Stimulated activated CD8-positive, alpha-beta memory T cell treated with anti-CD3 and anti-CD28 coated beads, Interleukin-7, amount 100 ng/mL, for 4 hours (primary cell): ENCODE measurements at regions not wholly inside any gene's neighbourhood (a gene's known extent, or its start where the extent isn't known, plus 50 kb on each side); places are given as distances from the start of the nearest gene placed in this dataset.
"Not testable (repeated sequence)": the region's sequence is repeated elsewhere in the genome, so short reads cannot be mapped to it uniquely, and the experiment has no call there.

Source experiments
- DNase-seq, 2 donors: peaks; one replicate each; pipeline ENCODE4 v3.0.0-alpha.2; 2020; ENCODE audit warnings: low read depth in 2 of 2

GRCh38 chrX:856566-857290 is 226.1 kb downstream of the SHOX start:
- no peak for DNase-seq

- DNase-seq: no peak
Observed at GRCh38 chrX:853304-853703, 222.7 kb downstream of the SHOX start.

- DNase-seq: no peak
Observed at GRCh38 chrX:850471-850916, 219.9 kb downstream of the SHOX start.

- DNase-seq: no peak
Observed at GRCh38 chrX:848386-848785, 217.8 kb downstream of the SHOX start.

GRCh38 chrX:843306-843705 is 212.7 kb downstream of the SHOX start:
- no peak for DNase-seq

- no peak for DNase-seq
Observed at GRCh38 chrX:840556-840955, 210.0 kb downstream of the SHOX start.

- not testable (repeated sequence) for DNase-seq
Observed at GRCh38 chrX:838666-839065, 208.1 kb downstream of the SHOX start.

- not testable (repeated sequence) for DNase-seq
Observed at GRCh38 chrX:835857-836256, 205.3 kb downstream of the SHOX start.

- no peak for DNase-seq
Observed at GRCh38 chrX:830532-830931, 199.9 kb downstream of the SHOX start.

GRCh38 chrX:829145-829544 is 198.6 kb downstream of the SHOX start:
- DNase-seq: no peak

DNA sequence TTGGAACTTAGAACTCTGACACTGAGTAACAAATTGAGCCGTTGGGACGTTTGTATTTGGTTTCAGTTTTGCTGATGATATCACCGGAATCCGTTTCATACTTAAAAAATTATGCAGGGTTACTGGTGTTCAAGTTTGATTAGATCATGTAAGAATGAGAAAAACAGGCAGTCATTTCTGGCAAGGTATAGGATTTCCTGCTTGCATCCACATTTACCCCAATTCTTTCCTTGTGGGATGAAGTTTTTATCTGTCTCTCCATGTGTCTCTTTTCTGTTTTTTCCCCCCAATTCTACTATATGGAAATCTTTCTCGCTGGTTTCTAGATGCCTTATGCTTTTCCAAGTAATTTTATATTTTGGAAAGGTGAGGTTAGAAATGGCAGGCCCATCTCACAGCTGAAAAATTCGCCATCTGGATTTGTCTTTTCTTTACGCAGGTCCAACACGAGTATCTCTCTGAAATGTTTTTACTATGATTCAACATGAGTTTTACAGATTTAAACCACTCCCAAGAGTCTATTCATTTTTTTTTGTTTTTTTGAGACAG is 197.9 kb downstream of the SHOX start:
- DNase-seq: no peak

- no peak for DNase-seq
Observed at GRCh38 chrX:826448-826847, 195.9 kb downstream of the SHOX start.

- no peak for DNase-seq
Observed at GRCh38 chrX:825991-826390, 195.4 kb downstream of the SHOX start.

DNA sequence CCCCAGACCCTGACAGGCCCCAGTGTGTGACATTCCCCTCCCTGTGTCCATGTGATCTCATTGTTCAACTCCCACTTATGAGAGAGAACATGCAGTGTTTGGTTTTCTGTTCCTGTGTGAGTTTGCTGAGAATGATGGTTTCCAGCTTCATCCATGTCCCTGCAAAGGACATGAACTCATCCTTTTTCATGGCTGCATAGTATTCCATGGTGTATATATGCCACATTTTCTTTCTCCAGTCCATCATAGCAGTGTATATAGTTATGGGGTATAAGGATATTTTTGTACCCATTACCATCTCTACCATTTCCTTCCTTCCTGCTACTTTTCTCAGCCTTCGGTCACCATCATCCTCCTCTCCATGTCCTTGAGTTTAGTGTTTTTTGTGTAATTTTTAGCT is 192.5 kb downstream of the SHOX start:
- not testable (repeated sequence) for DNase-seq

DNA sequence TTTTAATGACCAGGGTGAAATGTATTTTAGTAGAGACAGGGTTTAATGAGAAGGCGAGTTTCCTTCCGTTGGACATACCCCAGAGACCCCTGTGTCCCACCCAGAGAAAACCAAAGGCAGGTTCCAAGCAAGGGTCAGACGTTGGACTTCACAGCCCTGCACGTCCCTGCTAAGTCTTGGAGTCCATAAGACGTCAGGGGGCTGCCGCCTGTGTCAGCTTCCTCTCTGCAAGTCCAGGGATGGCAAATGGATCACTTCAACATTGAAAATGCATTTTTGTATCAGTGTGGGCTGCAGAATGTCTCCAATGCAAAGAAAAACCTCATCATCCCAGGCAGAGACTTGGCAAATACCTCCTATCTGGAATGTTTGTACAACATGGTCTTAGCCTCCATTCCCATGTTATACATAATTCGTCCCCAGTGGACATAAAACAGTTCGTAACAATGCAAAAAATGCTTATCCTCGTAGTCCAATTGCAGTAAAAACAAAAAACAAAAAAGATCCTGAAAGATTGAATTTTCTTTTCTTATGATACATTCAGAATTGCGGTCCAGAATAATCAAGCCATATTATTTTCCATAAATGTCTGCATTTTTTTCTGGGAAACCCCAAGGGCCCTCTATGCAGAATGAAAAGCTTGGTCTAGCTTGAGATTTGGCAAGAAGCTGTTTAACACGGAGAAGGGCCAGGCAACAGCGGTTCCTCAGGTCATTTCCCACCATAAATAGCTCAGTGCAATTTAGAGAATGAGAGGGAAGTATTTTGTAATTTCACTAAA is 190.9 kb downstream of the SHOX start:
- no peak for DNase-seq

- DNase-seq: no peak
Observed at GRCh38 chrX:819684-820083, 189.1 kb downstream of the SHOX start.

GRCh38 chrX:817759-818300 is 187.2 kb downstream of the SHOX start:
- DNase-seq: no peak

DNA sequence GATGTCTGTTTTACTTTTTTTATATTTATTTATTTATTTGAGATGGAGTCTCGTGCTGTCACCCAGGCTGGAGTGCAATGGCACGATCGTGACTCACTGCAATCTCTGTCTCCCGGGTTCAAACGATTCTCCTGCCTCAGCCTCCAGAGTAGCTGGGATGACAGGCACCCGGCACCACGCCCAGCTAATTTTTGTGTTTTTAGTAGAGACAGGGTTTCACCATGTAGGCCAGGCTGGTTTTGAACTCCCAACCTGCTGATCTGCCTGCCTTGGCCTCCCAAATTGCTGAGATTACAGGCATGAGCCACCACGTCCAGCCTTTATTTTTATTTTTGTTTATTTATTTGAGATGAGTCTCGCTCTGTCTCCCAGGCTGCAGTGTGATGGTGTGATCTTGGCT is 186.6 kb downstream of the SHOX start:
- not testable (repeated sequence) for DNase-seq

GRCh38 chrX:816411-816810 is 185.8 kb downstream of the SHOX start:
- no peak for DNase-seq

GRCh38 chrX:810186-810585 is 179.6 kb downstream of the SHOX start:
- DNase-seq: no peak

DNA sequence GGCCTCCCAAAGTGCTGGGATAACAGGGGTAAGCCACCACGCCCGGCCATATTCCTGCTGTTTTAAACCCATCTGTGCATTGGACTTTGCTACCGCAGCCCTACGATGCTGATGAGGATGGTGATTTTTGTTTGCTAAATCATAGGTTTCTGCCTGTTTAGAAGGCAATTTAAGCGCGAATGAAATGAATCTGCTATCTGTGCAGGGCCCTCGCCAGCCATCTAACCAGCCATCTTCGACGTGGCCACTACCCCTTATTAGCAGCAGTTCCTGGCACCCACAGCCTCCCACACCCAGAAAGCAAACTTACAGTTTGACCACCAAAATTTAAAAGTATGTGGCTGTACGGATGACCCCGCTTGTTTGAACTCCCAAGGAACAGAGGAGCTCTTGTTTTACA is 178.5 kb downstream of the SHOX start:
- DNase-seq: no peak

- DNase-seq: no peak
Observed at GRCh38 chrX:806586-806985, 176.0 kb downstream of the SHOX start.

DNA sequence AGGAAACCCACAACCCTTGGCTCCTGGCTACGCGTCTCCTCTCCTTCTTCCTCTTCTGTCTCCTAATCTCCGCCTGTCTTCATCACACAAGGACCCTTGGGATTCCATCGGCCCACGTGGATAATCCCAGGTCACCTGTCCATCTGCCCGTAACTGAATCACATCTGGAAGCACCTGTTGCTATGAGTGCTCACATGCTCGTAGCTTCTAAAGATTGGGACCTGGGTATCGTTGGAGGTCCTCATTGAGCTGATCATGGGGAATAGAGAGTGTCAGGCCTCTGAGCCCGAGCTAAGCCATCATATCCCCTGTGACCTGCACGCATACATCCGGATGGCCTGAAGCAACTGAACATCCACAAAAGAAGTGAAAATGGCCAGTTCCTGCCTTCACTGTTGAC is 175.4 kb downstream of the SHOX start:
- DNase-seq: no peak
